Brain microvascular endothelial cell (primary cell): ENCODE measurements at regions not wholly inside any gene's neighbourhood (a gene's known extent, or its start where the extent isn't known, plus 50 kb on each side); places are given as distances from the start of the nearest gene placed in this dataset.

Experiments used
- DNase-seq: peaks from one replicate; pipeline ENCODE4 v3.0.0-alpha.2; 2020
- H3K27ac ChIP-seq: fragments of 250-450 bp; sonication (Bioruptor Pico); 2 replicates; pipeline ENCODE4 v1.5.1; 2020; ENCODE audit warnings: mild to moderate bottlenecking, moderate library complexity
- H3K27me3 ChIP-seq: fragments of 250-450 bp; sonication (Bioruptor Pico); replicated peaks from 2 replicates; pipeline ENCODE4 v1.5.1; 2020; ENCODE audit warnings: mild to moderate bottlenecking
- H3K36me3 ChIP-seq: fragments of 250-450 bp; sonication (Bioruptor Pico); replicated peaks from 2 replicates; pipeline ENCODE4 v1.5.1; 2020; ENCODE audit warnings: mild to moderate bottlenecking
- H3K4me3 ChIP-seq: 2 replicates; pipeline ENCODE4 v1.5.1; 2011; ENCODE audit warnings: low read depth, mild to moderate bottlenecking, control low read depth, low read length, moderate library complexity
- in situ Hi-C: cut with HindIII; loops from 2 replicates; pipeline ENCODE4 v1.10.0; 2017; ENCODE audit warnings: low sequenced_read_pairs, low pct_ligation_motif_present
- TF ChIP-seq, protein P1 (sequence below): IDR thresholded peaks from 2 replicates; pipeline ENCODE4 v1.5.1; 2011; ENCODE audit warnings: low read depth, mild to moderate bottlenecking, moderate library complexity, low read length, control low read depth, inconsistent platforms; ENCODE audit errors: missing control alignments

GRCh38 chr15:70602834-70603560 lies 160.4 kb downstream of the UACA start:
- in situ Hi-C loops = no loop called here
- no peaks in the 10 kb centered on the region for H3K27me3 ChIP-seq
- no peak overlapping the region for H3K27ac ChIP-seq
- no peaks in the 10 kb centered on the region for H3K36me3 ChIP-seq
- no peak overlapping the region for H3K4me3 ChIP-seq
- DNase-seq = no peak
- TF ChIP-seq, protein P1, sequence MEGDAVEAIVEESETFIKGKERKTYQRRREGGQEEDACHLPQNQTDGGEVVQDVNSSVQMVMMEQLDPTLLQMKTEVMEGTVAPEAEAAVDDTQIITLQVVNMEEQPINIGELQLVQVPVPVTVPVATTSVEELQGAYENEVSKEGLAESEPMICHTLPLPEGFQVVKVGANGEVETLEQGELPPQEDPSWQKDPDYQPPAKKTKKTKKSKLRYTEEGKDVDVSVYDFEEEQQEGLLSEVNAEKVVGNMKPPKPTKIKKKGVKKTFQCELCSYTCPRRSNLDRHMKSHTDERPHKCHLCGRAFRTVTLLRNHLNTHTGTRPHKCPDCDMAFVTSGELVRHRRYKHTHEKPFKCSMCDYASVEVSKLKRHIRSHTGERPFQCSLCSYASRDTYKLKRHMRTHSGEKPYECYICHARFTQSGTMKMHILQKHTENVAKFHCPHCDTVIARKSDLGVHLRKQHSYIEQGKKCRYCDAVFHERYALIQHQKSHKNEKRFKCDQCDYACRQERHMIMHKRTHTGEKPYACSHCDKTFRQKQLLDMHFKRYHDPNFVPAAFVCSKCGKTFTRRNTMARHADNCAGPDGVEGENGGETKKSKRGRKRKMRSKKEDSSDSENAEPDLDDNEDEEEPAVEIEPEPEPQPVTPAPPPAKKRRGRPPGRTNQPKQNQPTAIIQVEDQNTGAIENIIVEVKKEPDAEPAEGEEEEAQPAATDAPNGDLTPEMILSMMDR = no peak

- Histone ChIP-seq H3K27ac (no peak overlapping the region), H3K36me3 (no peaks in the 10 kb centered on the region), H3K27me3 (no peaks in the 10 kb centered on the region), H3K4me3 (no peak overlapping the region)
- DNase-seq = no peak
- TF ChIP-seq, protein P1 = no peak
- in situ Hi-C loops = no loop called here
Observed at GRCh38 chr15:70602281-70602680, 161.1 kb downstream of the UACA start.

- H3K4me3 ChIP-seq = no peak overlapping the region
- no peak overlapping the region for H3K27ac ChIP-seq
- DNase-seq = no peak
- in situ Hi-C loops = no loop called here
- no peaks in the 10 kb centered on the region for H3K36me3 ChIP-seq
- TF ChIP-seq, protein P1 = no peak
- H3K27me3 ChIP-seq = no peaks in the 10 kb centered on the region
Observed at GRCh38 chr15:70597945-70598344, 165.4 kb downstream of the UACA start.

DNA sequence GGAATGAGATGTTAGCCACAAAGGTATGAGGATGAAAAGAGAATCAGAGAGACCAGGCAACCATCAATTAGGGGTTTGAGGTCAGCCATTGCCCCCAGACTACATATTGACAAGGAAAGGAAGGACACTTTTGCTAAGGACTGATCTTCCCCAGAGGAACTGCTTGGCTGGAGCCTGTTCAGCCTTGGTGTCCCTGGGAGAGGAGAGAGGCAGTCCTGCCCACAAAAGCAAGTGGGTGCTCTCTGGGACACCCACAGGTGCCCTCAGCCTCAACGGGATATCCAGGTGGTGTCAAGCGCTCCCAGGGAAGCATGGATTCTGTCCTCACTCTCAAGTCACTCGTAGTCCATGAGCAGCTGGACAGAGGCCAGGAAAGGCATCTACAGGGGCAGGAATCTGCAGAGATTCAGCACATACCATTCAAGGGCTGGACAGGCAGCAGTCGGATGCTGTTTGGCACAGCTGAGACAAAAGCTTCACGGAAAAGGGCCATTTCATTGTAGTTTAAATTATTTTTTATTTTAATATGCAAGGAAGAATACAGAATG lies 166.2 kb downstream of the UACA start:
- Histone ChIP-seq H3K27ac (no peak overlapping the region), H3K27me3 (no peaks in the 10 kb centered on the region), H3K36me3 (no peaks in the 10 kb centered on the region), H3K4me3 (no peak overlapping the region)
- no peak for DNase-seq
- in situ Hi-C loops = no loop called here
- TF ChIP-seq, protein P1 = no peak

GRCh38 chr15:70596354-70597055 lies 166.9 kb downstream of the UACA start:
- in situ Hi-C loops = no loop called here
- Histone ChIP-seq H3K27me3 (no peaks in the 10 kb centered on the region), H3K27ac (no peak overlapping the region), H3K36me3 (no peaks in the 10 kb centered on the region), H3K4me3 (no peak overlapping the region)
- TF ChIP-seq, protein P1 = no peak
- DNase-seq = peak; percentile 89
